Stimulated activated CD8-positive, alpha-beta memory T cell treated with anti-CD3 and anti-CD28 coated beads, Interleukin-15, amount 100 ng/mL, for 48 hours (primary cell): ENCODE measurements at regions not wholly inside any gene's neighbourhood (a gene's known extent, or its start where the extent isn't known, plus 50 kb on each side); places are given as distances from the start of the nearest gene placed in this dataset.
"Not testable (repeated sequence)": the region's sequence is repeated elsewhere in the genome, so short reads cannot be mapped to it uniquely, and the experiment has no call there.

Experiments used
- DNase-seq, 2 donors: peaks; one replicate each; pipeline ENCODE4 v3.0.0-alpha.2; 2020; ENCODE audit warnings: low read depth in 2 of 2

DNA sequence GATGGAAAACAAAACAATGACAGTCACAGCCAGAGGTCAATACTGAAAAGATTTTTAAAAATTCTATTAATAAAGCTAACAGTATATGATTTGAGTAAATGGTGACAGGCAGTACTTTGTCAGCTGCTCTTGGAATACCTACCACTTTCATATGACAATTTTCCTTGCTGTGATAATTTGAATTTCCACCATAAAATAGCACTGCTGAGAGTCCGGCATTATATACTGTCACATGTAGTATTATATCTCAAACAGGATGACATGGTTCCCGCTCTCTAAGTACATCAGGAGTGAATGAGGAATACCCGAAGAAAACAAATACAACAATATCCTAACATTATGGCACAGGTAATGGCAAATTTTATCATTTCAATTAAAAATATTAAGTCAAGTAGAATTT, 146.8 kb upstream of the TMPRSS15 start:
- no peak for DNase-seq

- no peak for DNase-seq
Measured at GRCh38 chr21:18553786-18554185, 150.2 kb upstream of the TMPRSS15 start.

DNA sequence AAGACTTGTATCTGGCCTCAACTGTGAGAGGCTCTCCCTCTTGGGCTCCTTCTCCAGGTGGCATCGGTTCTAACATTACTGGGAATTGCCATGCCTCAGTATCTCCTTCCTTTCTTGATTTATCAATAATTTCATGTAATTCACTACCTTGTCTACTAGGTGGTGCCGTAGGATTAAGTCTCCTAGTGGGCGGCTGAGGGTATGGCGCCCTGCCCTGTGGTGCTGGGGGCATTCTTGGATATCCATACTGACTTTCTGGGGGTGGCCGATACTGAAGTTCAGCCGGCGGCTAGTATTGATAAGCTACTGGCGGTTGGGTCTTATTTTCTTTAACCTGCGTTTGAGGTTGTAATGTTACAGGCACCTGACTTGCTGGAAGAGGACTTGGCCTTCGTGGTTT, 164.2 kb upstream of the TMPRSS15 start:
- DNase-seq, result not testable (repeated sequence)

- DNase-seq, result no peak
Measured at GRCh38 chr21:18588001-18588662, 184.5 kb upstream of the TMPRSS15 start.

GRCh38 chr21:18601146-18601545, 197.6 kb upstream of the TMPRSS15 start:
- DNase-seq, result no peak

GRCh38 chr21:18602711-18603110, 199.1 kb upstream of the TMPRSS15 start:
- no peak for DNase-seq

GRCh38 chr21:18603261-18603660, 199.7 kb upstream of the TMPRSS15 start:
- no peak for DNase-seq

GRCh38 chr21:18603980-18604379, 200.4 kb upstream of the TMPRSS15 start:
- DNase-seq, result no peak

- DNase-seq, result no peak
Measured at GRCh38 chr21:18608226-18608625, 204.6 kb upstream of the TMPRSS15 start.

- no peak for DNase-seq
Measured at GRCh38 chr21:18614303-18614702, 210.7 kb upstream of the TMPRSS15 start.

- no peak for DNase-seq
Measured at GRCh38 chr21:18617291-18617690, 213.7 kb upstream of the TMPRSS15 start.

DNA sequence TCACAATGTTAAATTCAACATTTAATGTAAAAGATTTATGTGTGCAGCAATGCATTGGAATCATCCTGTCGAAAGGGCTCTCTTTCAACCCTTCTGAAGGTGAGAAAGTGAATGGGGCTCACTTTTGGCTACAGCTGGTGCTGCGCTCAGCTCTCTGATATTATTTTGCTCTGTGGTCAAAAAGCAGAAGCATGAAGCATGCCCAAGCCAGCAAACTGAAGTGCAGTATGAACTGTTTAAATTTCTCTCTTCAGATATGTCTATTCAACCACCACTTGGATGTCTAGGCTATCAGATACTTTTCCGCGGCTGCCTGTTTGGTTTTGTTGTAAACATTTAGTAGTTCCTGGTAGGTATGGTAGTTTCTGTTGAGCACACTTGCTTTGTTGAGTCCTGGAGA, 216.9 kb upstream of the TMPRSS15 start:
- DNase-seq, result no peak

- no peak for DNase-seq
Measured at GRCh38 chr21:18622383-18622782, 218.8 kb upstream of the TMPRSS15 start.

DNA sequence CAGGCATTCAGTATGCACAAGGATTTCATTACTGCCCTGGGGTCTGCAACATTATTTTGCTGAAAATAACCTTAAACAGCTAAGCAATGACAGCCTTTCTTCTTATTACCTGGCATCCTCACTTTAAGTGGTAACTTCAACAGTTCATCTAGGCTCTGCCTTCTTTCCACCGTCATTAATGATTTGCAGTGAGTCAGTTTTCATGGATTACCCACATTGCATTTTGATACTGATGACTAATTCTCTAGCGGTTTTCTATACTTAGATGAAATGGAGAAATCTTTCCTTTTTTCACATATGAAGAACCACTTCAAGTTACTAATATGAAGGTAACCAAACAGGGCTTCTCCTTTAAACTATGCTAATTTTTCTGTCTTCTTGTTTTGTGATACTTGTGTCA, 226.9 kb upstream of the TMPRSS15 start:
- DNase-seq, result no peak

DNA sequence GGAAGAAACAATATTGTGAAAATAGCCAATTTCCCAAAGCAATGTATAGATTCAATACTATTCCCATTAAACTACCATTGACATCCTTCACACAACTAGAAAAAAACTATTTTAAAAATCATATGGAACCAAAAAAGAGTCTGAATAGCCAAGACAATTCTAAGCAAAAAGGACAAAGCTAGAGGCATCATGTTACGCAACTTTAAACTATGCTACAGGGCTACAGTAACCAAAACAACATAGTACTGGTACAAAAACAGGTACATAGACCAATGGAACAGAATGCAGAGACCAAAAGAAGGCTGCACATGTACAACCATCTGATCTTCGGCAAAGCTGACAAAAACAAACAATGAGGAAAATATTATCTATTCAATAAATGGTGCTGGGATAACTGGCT, 233.3 kb upstream of the TMPRSS15 start:
- no peak for DNase-seq

DNA sequence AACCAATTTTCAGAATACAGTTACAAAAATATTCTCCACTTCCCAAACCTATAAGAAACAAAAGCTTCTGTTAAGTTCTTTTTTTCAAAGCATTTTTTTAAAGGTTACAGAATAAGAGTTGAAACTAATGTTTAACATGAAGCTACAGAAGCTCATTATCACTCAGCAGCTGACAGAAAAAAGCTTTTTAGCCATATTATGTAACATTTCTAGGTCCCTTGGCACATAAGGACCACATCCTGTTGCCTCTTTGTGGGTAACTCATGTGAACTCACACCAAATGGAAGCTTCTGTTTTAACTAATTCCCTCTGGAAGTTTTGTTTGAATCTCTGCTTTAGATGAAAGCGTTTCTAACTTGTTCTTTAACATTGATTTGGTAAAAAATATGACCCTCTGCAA, 242.5 kb upstream of the TMPRSS15 start:
- no peak for DNase-seq

DNA sequence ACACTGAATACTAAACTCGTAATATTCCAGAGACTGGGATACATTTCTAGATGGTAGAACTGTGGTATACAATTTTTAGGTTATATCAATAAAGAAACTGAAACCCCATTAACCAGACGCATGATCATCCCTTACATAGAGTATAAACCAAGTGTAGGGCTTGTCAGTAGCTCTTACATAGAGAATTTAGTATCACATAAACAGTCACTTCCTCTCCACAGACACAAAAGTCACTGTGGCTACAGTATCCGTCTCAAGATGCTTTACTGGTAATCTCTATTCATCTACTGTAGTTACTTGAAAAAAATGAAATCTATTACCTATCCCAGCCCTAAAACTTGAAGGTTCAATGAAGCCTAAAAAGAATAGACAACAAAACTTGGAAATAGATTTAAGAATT, 252.3 kb upstream of the TMPRSS15 start:
- no peak for DNase-seq

DNA sequence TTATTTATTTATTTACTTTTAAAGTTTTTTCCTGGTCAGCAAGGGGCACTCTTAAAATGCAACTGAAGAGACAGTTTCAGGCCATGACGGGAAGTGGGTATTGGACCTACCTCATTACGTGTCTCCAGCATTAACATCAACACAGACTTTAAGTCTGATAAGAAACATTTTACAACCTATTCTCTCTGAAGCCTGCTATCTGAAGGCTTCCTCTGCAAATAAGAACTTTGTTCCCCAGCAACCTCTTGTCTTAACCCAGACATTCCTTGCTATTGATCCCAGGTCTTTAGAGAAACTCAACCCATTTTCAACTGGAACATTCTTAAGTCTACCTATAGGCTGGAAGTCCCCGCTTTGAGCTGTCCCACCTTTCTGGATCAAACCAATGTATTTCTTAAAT, 258.3 kb upstream of the TMPRSS15 start:
- no peak for DNase-seq

- no peak for DNase-seq
Measured at GRCh38 chr21:18663663-18664062, 260.1 kb upstream of the TMPRSS15 start.

DNA sequence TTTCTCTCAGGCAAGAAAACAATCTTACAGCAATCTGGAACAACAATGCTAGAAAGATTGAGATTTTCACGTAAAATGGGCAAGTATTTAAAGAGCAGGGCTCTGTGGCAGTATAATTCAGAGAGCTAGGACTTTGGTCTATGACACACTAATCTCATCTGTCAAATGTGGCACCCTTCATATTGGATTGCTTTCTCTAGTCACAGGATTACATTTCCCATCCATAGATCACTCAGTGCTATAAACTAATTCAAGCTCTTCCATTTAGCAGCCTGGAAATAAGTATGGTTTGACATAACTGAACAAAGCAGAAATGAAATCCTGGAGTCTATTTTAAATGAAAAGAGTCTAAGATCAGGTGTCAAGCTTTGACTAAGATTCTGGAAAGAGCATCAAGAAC, 263.1 kb upstream of the TMPRSS15 start:
- DNase-seq, result no peak

DNA sequence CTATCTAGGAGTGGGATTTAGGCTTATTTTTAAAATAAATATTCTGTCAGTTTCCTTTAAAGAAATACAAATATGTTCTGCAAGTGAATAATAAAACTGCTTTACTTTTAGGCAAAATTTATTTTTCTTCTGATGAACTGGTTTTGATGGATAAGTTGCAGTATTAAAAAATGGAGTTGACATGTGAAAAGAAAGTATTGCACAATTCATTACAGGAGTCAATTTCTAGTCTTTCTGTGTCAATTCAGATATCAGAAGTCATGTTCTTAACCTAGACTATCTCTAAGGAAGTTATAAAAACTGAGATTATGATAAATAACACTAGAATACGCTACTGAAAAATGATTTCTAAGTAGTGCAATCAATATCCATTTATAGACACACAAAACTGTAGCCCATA, 270.2 kb upstream of the TMPRSS15 start:
- DNase-seq, result no peak

GRCh38 chr21:18677632-18678031, 274.0 kb upstream of the TMPRSS15 start:
- DNase-seq, result no peak

GRCh38 chr21:18705971-18706370, 302.4 kb upstream of the TMPRSS15 start:
- DNase-seq, result no peak

DNA sequence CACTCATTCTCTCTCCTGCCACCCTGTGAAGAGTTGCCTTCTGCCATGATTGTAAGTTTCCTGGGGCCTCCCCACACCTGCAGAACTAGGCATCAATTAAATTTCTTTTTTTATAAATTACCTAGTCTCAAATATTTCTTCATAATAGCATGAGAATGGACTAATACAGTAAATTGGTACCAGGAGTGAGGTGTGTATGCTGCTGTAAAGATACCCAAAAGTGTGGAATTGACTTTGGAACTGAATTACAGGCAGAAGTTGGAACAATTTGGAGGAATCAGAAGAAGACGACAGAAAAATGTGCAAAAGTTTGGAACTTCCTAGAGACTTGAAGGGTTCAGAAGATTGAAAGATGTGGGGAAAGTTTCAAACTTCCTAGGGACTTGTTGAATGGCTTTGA, 308.1 kb upstream of the TMPRSS15 start:
- no peak for DNase-seq
